Thymus (tissue), 11 donors: ENCODE measurements at regions not wholly inside any gene's neighbourhood (a gene's known extent, or its start where the extent isn't known, plus 50 kb on each side); places are given as distances from the start of the nearest gene placed in this dataset.

Experiments used
- DNase-seq, 9 donors: peaks; one replicate each; pipeline ENCODE4 v3.0.0-alpha.2; 2013; ENCODE audit warnings: low spot score in 9 of 9, low read depth in 6 of 9, missing footprints in 1 of 9
- H3K27ac ChIP-seq, 2 donors: one replicate each; pipeline ENCODE4 v1.5.1; 2013; ENCODE audit warnings: control low read depth in 1 of 2, low read depth in 1 of 2, low read length in 1 of 2, mild to moderate bottlenecking in 1 of 2, moderate library complexity in 1 of 2
- H3K27me3 ChIP-seq, 2 donors: one replicate each; pipeline ENCODE4 v1.5.1; 2013; ENCODE audit warnings: low read length in 1 of 2; ENCODE audit not compliant: control insufficient read depth in 2 of 2, insufficient read depth in 1 of 2
- H3K36me3 ChIP-seq, 2 donors: one replicate each; pipeline ENCODE4 v1.5.1; 2013; ENCODE audit warnings: low read length in 1 of 2, mild to moderate bottlenecking in 1 of 2, moderate library complexity in 1 of 2; ENCODE audit not compliant: control insufficient read depth in 2 of 2, insufficient read depth in 2 of 2
- H3K4me1 ChIP-seq, 2 donors: one replicate each; pipeline ENCODE4 v1.5.1; 2013; ENCODE audit warnings: low read length in 2 of 2; ENCODE audit not compliant: control insufficient read depth in 2 of 2, insufficient read depth in 2 of 2
- H3K4me3 ChIP-seq, 2 donors: one replicate each; pipeline ENCODE4 v1.5.1; 2013; ENCODE audit warnings: low read length in 2 of 2, control low read depth in 1 of 2, mild to moderate bottlenecking in 1 of 2
- H3K9me3 ChIP-seq, 2 donors: one replicate each; pipeline ENCODE4 v1.5.1; 2013; ENCODE audit warnings: low read length in 1 of 2, mild to moderate bottlenecking in 1 of 2; ENCODE audit not compliant: control insufficient read depth in 2 of 2, insufficient read depth in 1 of 2
- WGBS: extraction: QIAGEN DNeasy Blood & Tissue Kit; methylation state at CpG from one replicate; pipeline ENCODE4 v1.1.7; 2013; 5-methylcytosine and 5-hydroxymethylcytosine counted together
- donor health status: healthy.

DNA sequence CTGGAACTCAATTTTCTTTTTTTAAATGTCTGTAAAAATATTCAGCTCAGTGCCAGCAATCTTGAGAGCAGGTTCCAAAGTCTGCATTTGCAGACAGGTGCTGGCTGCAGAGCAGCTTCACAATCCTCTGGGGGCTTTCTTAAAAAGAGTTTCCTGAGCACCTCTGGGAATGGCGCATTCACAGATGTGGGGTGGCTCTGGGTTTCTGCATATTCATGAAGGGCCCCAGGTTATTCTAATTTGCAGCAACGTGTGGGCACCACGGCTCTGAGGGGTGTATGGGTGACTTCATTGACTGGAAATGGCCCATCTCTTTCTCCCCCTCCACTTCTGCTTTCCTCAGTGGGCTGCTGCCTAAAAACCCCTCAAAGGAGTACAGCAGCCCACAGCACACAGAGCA lies 225.0 kb upstream of the APCDD1 start:
- Histone ChIP-seq H3K36me3 (no peaks in the 10 kb centered on the region), H3K27ac (no peak overlapping the region), H3K27me3 (no peaks in the 10 kb centered on the region), H3K9me3 (peaks cover 0 to 25% of the 10 kb centered on the region in 2 donors), H3K4me1 (peaks cover 0 to 12% of the 10 kb centered on the region in 2 donors), H3K4me3 (no peak overlapping the region)
- peak in 1 of 9 donors; percentile 34 for DNase-seq
- 77% methylated on average over 3 of the region's 3 CpGs for WGBS

DNA sequence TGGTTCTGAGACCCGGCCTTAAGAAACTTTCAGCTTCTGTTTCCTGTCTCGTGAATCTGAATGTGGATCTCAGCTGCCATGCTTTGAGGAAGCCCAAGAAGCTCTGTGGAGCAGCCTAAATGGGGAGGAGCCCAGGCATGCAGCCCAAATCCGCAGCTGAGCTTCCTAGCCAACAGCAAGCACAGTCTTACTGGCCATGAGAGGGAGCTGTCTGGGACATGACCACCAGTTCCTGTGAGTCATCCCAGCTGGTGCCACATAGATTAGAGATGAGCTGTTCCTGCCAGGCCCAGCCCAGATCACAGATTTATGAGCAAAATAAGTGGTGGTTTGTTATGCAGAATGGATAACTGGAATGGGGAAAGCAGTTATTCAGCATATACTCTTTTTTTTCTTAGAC lies 224.4 kb upstream of the APCDD1 start:
- H3K27ac ChIP-seq, result no peak overlapping the region
- no peaks in the 10 kb centered on the region for H3K27me3 ChIP-seq
- 99% methylated on average over 3 of the region's 3 CpGs for whole genome bisulfite sequencing
- H3K4me1 ChIP-seq, result peaks cover 0 to 12% of the 10 kb centered on the region in 2 donors
- peaks cover 0 to 25% of the 10 kb centered on the region in 2 donors for H3K9me3 ChIP-seq
- no peak for DNase-seq
- no peaks in the 10 kb centered on the region for H3K36me3 ChIP-seq
- H3K4me3 ChIP-seq, result no peak overlapping the region

DNA sequence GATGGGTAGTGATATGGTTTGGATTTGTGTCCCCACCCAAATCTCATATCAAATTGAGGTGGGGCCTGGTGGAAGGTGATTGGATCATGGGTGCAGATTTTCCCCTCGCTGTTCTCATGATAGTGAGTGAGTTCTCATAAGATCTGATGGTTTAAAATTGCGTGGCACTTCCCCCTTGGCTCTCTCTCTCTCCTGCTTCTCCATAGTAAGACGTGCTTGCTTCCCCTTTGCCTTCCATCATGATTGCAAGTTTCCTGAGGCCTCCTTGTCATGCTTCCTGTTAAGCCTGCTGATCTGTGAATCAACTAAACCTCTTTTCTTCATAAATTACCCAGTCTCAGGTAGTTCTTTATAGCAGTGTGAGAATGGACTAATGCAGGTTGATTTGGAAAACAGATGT lies 223.2 kb upstream of the APCDD1 start:
- WGBS, result 84% methylated on average over 3 of the region's 3 CpGs

DNA sequence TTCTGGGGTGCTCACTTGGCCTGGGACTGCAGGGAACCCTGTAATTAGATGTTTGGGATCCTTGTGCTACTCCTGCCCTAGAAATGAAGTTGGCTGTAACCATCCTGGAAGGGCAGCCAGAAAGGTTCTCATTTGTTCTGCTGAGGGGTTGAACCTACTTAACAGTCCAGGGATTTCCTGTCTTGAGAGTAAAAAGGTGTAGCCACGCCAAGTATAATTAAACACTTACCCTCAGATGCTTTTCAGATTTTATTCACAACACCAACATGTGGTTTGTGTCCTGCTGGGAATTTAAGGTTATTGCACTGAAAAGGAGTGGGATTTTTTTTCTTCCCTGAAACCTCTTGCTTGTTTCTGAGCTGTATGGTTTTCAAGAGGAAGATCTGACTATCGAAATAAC lies 222.4 kb upstream of the APCDD1 start:
- 95% methylated on average over 2 of the region's 2 CpGs for WGBS
- Histone ChIP-seq H3K36me3 (no peaks in the 10 kb centered on the region), H3K4me1 (peaks cover 0 to 12% of the 10 kb centered on the region in 2 donors), H3K9me3 (peaks cover 0 to 18% of the 10 kb centered on the region in 2 donors), H3K27ac (no peak overlapping the region), H3K27me3 (no peaks in the 10 kb centered on the region), H3K4me3 (no peak overlapping the region)
- DNase-seq, result no peak

More for the DNA sequence above, 223.2 kb upstream of the APCDD1 start:
- H3K27me3 ChIP-seq, result no peaks in the 10 kb centered on the region
- no peak overlapping the region for H3K27ac ChIP-seq
- peaks cover 0 to 18% of the 10 kb centered on the region in 2 donors for H3K9me3 ChIP-seq
- no peaks in the 10 kb centered on the region for H3K36me3 ChIP-seq
- H3K4me1 ChIP-seq, result peaks cover 0 to 12% of the 10 kb centered on the region in 2 donors
- H3K4me3 ChIP-seq, result no peak overlapping the region
- no peak for DNase-seq

DNA sequence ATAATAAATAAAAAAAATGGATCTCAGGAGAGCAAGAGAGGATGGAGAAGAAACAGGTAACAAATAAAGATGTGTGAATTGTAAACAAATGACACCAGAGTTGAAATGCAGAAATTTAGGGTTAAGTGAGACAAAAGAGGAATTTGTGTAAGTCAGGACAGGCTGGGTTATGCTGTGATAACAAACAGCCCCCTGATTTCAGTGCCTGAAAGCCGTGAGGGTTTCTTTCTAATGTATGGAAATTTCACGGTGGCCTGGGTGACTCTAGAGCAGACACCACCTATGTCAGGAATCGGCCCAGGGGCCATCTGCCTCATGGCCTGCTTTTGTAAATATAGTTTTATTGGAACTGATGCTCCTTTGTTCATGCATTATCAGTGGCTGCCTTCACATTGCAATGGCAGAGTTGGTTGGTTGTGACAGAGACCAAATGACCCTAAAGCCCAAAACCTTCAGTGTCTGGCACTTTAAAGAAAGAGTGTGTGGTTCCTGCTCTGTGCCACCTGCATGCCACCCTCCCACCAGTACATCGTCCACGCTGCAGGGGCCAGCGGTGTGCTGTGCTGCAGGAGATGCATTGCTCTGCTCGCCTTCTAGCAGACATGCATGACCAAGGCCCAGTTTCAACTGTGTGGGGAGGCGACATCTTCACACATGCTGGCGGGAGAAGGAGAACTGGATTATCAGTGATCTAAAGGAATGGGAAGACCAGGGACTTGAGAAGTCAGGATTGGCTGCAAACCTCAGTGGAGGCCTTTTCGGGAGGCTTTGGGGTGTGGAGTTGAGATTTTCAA lies 221.2 kb upstream of the APCDD1 start:
- H3K9me3 ChIP-seq, result peaks cover 0 to 18% of the 10 kb centered on the region in 2 donors
- H3K4me1 ChIP-seq, result peaks cover 0 to 12% of the 10 kb centered on the region in 2 donors
- H3K36me3 ChIP-seq, result no peaks in the 10 kb centered on the region
- DNase-seq, result no peak
- H3K4me3 ChIP-seq, result no peak overlapping the region
- no peak overlapping the region for H3K27ac ChIP-seq
- 93% methylated on average over 10 of the region's 10 CpGs for WGBS
- H3K27me3 ChIP-seq, result no peaks in the 10 kb centered on the region

DNA sequence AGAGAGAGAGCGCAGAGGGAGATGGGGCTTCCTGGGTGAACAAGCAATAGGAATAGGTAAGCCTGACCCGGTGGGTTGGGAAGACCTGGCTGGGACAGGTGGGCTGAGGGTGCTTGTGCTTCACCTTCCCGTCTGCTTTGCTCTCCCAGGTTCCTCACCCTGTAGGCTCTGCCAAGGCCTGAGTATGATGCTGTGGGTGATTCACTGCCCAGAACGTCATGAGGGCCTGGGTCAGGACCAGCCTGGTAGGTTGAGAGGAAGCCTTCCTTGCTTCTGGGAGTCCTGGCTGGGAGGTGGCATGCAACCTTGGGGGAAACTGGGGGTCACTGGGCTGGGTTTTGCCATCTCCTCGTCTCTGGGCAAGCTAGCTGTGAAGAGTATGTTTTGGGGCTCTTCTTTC lies 220.2 kb upstream of the APCDD1 start:
- H3K36me3 ChIP-seq, result no peaks in the 10 kb centered on the region
- peaks cover 0 to 18% of the 10 kb centered on the region in 2 donors for H3K9me3 ChIP-seq
- no peak overlapping the region for H3K27ac ChIP-seq
- H3K27me3 ChIP-seq, result no peaks in the 10 kb centered on the region
- peaks cover 0 to 14% of the 10 kb centered on the region in 2 donors for H3K4me1 ChIP-seq
- H3K4me3 ChIP-seq, result no peak overlapping the region
- DNase-seq, result no peak
- WGBS, result 99% methylated on average over 5 of the region's 5 CpGs

DNA sequence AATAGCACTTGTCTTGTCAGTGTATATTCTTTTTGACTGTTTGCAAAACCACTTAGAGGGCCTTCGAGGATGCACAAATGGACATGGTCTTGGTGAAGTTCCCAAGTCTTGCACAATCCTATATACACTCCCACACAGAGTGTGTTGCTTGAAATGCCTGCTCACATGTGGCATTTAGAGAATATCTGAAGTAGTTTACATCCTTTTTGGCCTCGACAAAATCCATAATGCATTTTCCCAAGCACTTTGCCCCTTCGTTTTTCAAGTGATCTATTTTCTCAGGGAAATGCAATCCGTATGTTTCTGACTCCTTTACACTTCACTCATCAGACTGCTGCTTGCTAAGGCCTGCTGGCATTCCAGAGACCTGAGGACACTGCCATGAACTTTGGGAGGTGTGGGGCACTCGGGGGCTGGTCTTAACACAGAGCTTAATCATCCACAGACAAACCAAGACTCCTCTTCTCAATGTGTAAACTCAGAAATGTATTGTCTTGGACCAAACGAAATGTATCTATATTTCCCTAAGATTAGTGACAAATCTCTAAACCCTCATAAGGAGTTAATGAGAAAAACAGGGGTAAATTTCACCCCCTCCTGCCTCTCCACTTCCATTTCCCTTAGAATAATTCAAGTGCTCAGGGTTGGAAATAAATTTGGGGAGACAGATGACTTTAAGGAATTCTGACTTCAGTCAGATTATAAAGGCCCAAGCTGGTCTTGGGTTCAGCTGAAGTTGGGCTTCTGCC lies 219.3 kb upstream of the APCDD1 start:
- Histone ChIP-seq H3K9me3 (peaks cover 0 to 11% of the 10 kb centered on the region in 2 donors), H3K27me3 (no peaks in the 10 kb centered on the region), H3K36me3 (no peaks in the 10 kb centered on the region), H3K27ac (no peak overlapping the region), H3K4me1 (peaks cover 0 to 18% of the 10 kb centered on the region in 2 donors), H3K4me3 (no peak overlapping the region)
- no peak for DNase-seq
- 92% methylated on average over 6 of the region's 6 CpGs for WGBS

DNA sequence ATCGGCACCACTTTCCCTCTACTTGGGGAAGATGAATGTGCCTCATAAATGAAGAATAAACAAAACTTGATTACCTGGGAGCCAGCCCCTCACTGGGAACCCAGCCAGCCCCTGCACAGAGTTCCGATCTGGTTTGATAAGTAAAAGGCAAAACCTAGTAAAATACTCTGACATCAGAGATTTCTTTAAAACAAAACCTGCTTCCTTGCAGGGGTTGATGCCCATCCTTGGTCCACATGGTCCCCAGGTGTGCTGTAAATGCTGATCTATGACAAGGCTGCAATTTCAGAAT lies 218.8 kb upstream of the APCDD1 start:
- no peak for DNase-seq
- Histone ChIP-seq H3K27ac (no peak overlapping the region), H3K27me3 (no peaks in the 10 kb centered on the region), H3K4me3 (no peak overlapping the region), H3K9me3 (peaks cover 0 to 6% of the 10 kb centered on the region in 2 donors), H3K36me3 (no peaks in the 10 kb centered on the region), H3K4me1 (peaks cover 0 to 22% of the 10 kb centered on the region in 2 donors)
- 93% methylated on average over 2 of the region's 2 CpGs for WGBS

DNA sequence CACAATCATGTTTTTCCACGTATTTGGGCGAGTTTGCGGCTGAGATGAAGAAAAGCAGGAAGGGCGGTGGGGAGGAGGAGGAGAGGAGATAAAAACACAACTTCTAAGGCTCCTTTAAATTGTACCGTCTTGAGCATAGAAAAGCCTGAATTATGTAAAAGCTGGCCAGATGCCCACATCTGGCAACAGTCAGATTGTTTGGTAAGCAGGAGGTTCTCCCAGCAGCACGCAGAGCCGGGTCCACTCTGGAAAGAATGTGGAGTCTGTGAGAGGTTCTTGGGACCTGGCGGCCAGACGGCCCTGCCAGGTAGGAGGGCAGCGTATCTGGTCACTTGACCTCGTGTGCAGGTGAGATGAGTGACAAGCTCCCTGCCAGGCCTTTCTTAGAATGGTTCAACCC lies 215.3 kb upstream of the APCDD1 start:
- Histone ChIP-seq H3K36me3 (no peaks in the 10 kb centered on the region), H3K27ac (no peak overlapping the region), H3K27me3 (no peaks in the 10 kb centered on the region), H3K4me3 (no peak overlapping the region), H3K9me3 (no peaks in the 10 kb centered on the region), H3K4me1 (peaks cover 0 to 18% of the 10 kb centered on the region in 2 donors)
- DNase-seq, result no peak
- 90% methylated on average over 11 of the region's 11 CpGs for whole genome bisulfite sequencing
